Activated naive CD4-positive, alpha-beta T cell treated with anti-CD3 and anti-CD28 coated beads, Interleukin-2, amount 10 ng/mL, durations not matched to agents 7 days and 5 days (primary cell): ENCODE measurements at regions not wholly inside any gene's neighbourhood (a gene's known extent, or its start where the extent isn't known, plus 50 kb on each side); places are given as distances from the start of the nearest gene placed in this dataset.

Experiments
- CTCF ChIA-PET: fragments of 350-600 bp; sonication (Branson Sonifier 250); formaldehyde crosslinking; loops from one replicate; lab custom pipeline; 2021; ENCODE audit warnings: antibody characterized with exemption; lab: Charles Lee
- DNase-seq: peaks from one replicate; pipeline ENCODE4 v3.0.0-alpha.2; 2020
- H3K27ac Mint-ChIP-seq: one replicate; pipeline ENCODE4 v1.8.0; 2021; ENCODE audit warnings: mild to moderate bottlenecking, moderate library complexity, mixed read lengths
- H3K27me3 Mint-ChIP-seq: one replicate; pipeline ENCODE4 v1.8.0; 2021; ENCODE audit warnings: mild to moderate bottlenecking, mixed read lengths
- H3K36me3 Mint-ChIP-seq: one replicate; pipeline ENCODE4 v1.8.0; 2021; ENCODE audit warnings: mixed read lengths
- H3K4me1 Mint-ChIP-seq: one replicate; pipeline ENCODE4 v1.8.0; 2021; ENCODE audit warnings: mixed read lengths
- H3K4me3 Mint-ChIP-seq: one replicate; pipeline ENCODE4 v1.8.0; 2021; ENCODE audit warnings: mild to moderate bottlenecking, moderate library complexity, mixed read lengths
- H3K9me3 Mint-ChIP-seq: one replicate; pipeline ENCODE4 v1.8.0; 2021; ENCODE audit warnings: mixed read lengths

DNA sequence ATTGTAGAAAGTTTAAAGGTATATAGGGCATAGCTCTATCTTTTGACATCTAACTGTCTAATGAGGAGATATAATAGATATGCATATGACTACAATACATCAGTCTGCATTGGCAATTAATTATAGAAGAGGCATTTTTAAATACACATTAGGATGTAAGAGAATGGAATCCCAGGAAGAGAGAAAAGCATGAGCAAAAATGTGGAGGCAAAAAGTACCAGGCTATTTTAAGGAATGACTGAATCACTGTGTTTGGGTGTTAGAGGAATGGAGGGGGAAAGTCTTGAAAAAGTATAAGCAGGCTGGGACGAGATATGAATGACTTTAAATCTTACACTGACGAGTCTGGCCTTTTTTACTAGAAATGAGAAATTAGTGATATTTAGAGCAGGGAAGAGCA lies 138.4 kb upstream of the ZNF462 start:
- CTCF ChIA-PET = no interaction called here
- H3K27ac Mint-ChIP-seq = no peak overlapping the region
- no peaks in the 10 kb centered on the region for H3K9me3 Mint-ChIP-seq
- H3K27me3 Mint-ChIP-seq = no peaks in the 10 kb centered on the region
- no peak overlapping the region for H3K4me3 Mint-ChIP-seq
- H3K4me1 Mint-ChIP-seq = no peaks in the 10 kb centered on the region
- DNase-seq = no peak
- no peaks in the 10 kb centered on the region for H3K36me3 Mint-ChIP-seq

DNA sequence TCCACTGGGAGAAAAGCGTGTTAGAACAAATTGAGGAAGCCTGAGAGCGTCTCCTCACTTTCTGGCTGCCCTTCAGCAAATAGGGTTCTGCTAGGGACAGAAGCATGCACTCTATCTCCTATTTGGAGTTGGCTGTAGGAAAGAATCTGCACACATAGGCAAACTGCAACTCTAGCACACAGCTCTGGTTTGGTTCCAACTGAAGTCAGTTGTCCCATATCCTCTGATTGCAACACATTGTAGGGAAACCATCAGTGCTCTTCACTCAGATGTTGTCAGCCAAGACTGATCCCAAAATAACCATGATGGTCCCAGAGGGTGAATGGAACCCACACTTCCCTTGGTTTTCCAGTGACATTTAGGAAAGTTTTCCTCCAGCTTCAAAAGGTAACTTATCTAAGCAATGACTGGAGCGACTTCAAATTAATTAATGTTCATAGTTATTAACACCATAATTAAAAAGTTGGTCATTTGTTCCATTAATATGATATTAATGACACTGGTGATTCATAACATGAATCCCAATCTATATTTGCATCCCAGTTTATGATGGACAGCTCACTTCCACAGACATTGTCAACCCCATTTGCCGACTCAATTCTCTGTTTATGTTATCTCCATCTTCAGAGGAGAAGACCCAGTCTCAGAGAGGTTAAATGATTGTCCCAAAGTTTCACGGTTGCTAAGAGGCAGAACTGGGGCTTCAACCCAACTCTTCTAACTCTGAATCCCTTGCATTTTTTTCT lies 136.7 kb upstream of the ZNF462 start:
- no peaks in the 10 kb centered on the region for H3K36me3 Mint-ChIP-seq
- no peaks in the 10 kb centered on the region for H3K9me3 Mint-ChIP-seq
- H3K4me1 Mint-ChIP-seq = no peaks in the 10 kb centered on the region
- CTCF ChIA-PET = no interaction called here
- no peak overlapping the region for H3K4me3 Mint-ChIP-seq
- H3K27ac Mint-ChIP-seq = no peak overlapping the region
- no peaks in the 10 kb centered on the region for H3K27me3 Mint-ChIP-seq
- DNase-seq = no peak

DNA sequence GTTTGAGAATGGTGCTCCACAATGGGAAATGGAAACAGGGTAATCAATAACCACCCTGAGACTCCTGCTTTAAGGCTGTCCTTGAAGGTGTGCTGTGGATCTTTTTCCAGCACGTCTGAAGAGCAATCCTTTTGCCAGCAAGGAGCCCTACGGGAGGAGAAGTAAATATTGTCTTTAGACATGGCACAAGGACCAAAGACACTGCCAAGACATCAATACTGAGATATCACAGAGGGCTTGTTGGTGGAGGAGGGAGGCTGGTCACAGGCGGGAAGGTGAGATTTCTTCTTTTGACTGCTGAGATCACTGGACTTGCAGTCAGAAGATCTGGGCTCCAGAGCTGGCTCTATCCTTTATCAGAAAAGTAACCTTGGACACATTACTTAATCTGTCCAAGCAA lies 135.0 kb upstream of the ZNF462 start:
- Mint-ChIP-seq H3K27ac (no peak overlapping the region), H3K9me3 (no peaks in the 10 kb centered on the region), H3K4me1 (no peaks in the 10 kb centered on the region), H3K4me3 (no peak overlapping the region), H3K36me3 (no peaks in the 10 kb centered on the region), H3K27me3 (no peaks in the 10 kb centered on the region)
- CTCF ChIA-PET = no interaction called here
- no peak for DNase-seq

DNA sequence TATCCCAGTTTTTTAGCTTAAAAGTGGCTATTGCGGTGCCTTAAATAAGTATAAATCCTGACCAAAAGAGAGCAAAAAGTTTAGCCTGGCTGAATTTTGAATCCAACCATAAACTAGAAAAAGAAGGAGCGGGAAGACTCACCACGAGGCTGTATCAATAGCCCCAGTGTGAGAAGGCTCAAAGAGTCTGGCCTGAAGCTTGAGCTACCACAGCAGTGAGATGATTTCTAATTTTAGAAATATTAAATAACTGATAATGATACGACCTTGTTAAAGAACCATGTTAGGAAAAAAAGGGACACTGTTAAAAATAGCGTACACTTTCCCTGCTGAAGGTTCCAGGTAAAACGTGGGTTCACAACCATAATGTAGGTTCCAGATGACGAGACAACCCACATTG lies 134.1 kb upstream of the ZNF462 start:
- no peaks in the 10 kb centered on the region for H3K36me3 Mint-ChIP-seq
- no peak for DNase-seq
- no peak overlapping the region for H3K27ac Mint-ChIP-seq
- no peak overlapping the region for H3K4me3 Mint-ChIP-seq
- H3K9me3 Mint-ChIP-seq = no peaks in the 10 kb centered on the region
- H3K27me3 Mint-ChIP-seq = no peaks in the 10 kb centered on the region
- H3K4me1 Mint-ChIP-seq = no peaks in the 10 kb centered on the region
- CTCF ChIA-PET = no interaction called here

DNA sequence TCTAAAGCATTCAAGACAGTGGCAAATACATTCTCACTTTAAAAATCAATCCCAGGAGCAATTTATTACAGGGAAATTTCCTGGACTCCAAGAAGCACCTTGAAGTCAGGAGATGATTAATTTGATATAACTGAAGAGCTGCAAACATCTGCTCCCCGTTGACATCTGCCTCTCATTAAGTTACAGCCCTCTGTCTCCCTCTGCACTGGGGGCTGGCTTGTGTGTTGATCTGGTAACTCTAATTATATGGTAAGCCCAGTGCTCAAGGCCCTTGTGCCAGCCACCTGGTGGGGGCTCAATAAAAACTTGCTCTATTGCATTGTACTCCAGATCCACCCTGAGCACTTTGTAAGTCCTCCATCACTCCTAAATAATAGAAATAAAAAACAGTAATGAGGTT lies 131.1 kb upstream of the ZNF462 start:
- H3K4me1 Mint-ChIP-seq = no peaks in the 10 kb centered on the region
- H3K27ac Mint-ChIP-seq = no peak overlapping the region
- CTCF ChIA-PET = no interaction called here
- H3K27me3 Mint-ChIP-seq = no peaks in the 10 kb centered on the region
- H3K4me3 Mint-ChIP-seq = no peak overlapping the region
- peaks cover 1% of the 10 kb centered on the region for H3K9me3 Mint-ChIP-seq
- no peaks in the 10 kb centered on the region for H3K36me3 Mint-ChIP-seq
- DNase-seq = no peak

DNA sequence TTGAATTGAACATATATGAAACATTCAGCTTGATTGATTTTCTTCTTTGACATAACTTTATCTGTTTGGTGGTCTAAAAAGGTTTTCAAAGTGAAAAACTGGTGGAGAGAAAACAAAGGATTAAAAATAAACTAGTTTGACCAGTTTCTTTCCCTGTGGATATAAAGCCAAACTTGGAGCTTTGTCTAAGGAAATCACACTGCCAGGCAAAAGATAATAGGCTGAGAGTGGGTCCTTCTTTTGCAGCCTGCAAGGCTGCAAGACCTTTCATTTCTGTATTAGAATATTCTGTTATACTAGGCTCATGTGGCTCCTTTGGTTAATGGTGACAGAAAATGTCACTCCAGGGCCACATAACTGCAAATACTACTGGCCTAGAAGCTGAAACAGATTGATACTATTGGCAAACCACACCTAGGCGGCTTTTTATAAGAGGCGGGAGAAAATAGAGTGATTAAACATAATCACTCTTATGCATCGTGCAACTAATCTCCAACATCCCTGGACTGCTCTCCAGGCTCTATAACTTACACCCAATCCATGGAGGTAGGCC lies 129.1 kb upstream of the ZNF462 start:
- H3K9me3 Mint-ChIP-seq = peaks cover 1% of the 10 kb centered on the region
- H3K4me1 Mint-ChIP-seq = no peaks in the 10 kb centered on the region
- no peak overlapping the region for H3K27ac Mint-ChIP-seq
- no peaks in the 10 kb centered on the region for H3K27me3 Mint-ChIP-seq
- H3K36me3 Mint-ChIP-seq = no peaks in the 10 kb centered on the region
- H3K4me3 Mint-ChIP-seq = no peak overlapping the region
- no peak for DNase-seq
- CTCF ChIA-PET = no interaction called here

DNA sequence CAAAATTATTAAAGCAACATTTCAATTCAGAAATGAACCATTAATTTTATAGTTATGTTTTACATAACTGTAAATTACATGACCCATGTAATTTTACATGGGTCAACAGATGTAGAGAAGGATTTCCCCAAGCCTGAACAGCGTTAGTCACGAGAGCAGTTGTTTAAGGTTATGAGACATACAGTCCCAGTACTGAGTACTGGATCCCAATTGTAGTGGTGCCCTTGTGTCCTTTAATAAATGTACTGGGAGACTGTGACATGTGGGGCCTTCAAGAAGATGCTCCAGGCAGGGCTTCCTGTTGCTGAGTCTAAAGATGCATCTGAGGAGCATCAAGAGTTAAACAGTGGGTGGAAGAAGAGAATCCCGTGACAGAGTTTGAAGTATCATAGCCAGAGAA lies 125.5 kb upstream of the ZNF462 start:
- no peaks in the 10 kb centered on the region for H3K36me3 Mint-ChIP-seq
- no peak for DNase-seq
- H3K9me3 Mint-ChIP-seq = peaks cover 1% of the 10 kb centered on the region
- H3K4me1 Mint-ChIP-seq = no peaks in the 10 kb centered on the region
- no peak overlapping the region for H3K4me3 Mint-ChIP-seq
- no peaks in the 10 kb centered on the region for H3K27me3 Mint-ChIP-seq
- no peak overlapping the region for H3K27ac Mint-ChIP-seq
- CTCF ChIA-PET = no interaction called here

DNA sequence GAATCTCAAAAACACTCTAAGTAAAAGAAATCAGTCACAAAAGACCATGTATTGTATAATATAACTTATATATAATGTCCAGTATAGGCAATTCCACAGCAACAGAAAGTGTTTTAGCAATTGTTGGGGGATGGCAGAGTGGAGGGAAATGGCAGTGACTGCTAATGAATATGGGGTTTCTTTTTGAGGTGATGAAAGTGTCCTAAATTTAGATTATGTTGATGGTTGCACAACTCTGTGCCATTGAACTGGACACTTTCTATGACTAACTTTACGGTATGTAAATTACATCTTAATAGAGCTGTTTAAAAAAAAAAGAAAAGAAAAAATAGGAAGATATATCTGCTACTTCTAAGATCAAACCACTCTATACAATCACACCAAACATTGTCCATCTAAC lies 124.9 kb upstream of the ZNF462 start:
- Mint-ChIP-seq H3K4me3 (no peak overlapping the region), H3K36me3 (no peaks in the 10 kb centered on the region), H3K4me1 (no peaks in the 10 kb centered on the region), H3K27ac (no peak overlapping the region), H3K9me3 (peaks cover 1% of the 10 kb centered on the region), H3K27me3 (no peaks in the 10 kb centered on the region)
- CTCF ChIA-PET = interaction anchor here (1.4 kb wide), 1 partner anchor 14 kb away, joined by 3 read pairs; no protein-coding TSS in a partner anchor
- no peak for DNase-seq

DNA sequence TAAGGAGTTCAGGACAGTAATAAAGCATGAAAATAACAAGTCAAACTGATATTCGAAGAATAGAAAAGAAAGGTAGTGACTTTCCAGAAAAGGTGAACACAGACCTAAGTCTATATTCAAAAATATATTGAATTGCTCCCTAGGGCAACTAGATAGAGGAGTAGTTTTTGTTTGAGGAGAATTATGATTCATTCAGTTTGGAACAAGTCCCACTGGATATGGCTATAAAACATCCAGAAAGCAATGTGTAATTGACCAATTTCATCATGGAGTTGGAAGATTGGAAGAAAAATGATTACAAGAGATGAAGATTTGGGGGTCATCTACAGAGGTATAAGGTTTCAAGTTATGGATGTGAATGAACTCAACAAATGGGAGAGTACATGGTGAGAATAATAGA lies 117.5 kb upstream of the ZNF462 start:
- no peak for DNase-seq
- Mint-ChIP-seq H3K9me3 (no peaks in the 10 kb centered on the region), H3K27ac (no peak overlapping the region), H3K27me3 (peaks cover 4% of the 10 kb centered on the region), H3K4me1 (no peaks in the 10 kb centered on the region), H3K36me3 (no peaks in the 10 kb centered on the region), H3K4me3 (no peak overlapping the region)
- CTCF ChIA-PET = no interaction called here

DNA sequence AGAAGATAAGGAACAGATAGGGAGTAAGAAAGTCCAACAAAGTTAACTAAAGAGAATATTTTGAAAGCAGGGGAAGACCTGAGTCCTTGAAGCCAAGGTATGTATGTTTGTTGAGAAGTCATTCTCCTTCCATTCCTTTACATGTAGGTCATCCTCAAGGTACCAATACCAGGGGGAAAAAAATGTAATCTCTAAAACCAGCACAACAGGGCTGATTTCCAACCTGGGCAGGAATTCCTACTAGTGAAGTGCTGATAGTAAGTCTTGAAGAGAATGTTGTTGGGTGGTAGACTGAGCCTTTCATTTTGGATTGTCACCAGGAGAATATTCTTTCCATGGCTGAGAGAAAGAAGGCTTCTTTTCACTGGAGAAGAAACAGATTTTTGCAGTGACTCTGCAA lies 117.1 kb upstream of the ZNF462 start:
- Mint-ChIP-seq H3K27ac (no peak overlapping the region), H3K27me3 (peaks cover 4% of the 10 kb centered on the region), H3K4me1 (no peaks in the 10 kb centered on the region), H3K4me3 (no peak overlapping the region), H3K36me3 (no peaks in the 10 kb centered on the region), H3K9me3 (no peaks in the 10 kb centered on the region)
- CTCF ChIA-PET = no interaction called here
- no peak for DNase-seq

DNA sequence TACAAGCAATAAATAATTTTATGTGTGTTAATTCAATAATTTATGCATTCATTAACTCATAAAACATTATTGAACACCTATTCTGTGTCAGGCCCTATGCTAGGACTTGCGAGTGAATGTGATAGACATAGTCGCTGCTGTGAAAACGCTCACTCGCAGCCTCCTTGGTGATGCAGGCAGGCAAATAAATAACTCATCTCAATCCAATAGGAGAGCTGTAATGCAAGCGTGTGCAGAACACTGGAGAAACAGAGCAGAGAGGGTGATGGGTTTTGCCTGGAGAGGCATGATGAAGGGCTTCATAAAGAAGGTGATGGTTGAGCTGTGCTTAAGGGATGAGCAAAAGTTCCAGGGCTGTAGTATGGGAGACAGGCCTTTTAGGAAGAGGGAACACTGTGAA lies 111.3 kb upstream of the ZNF462 start:
- no peak for DNase-seq
- no peak overlapping the region for H3K27ac Mint-ChIP-seq
- no peaks in the 10 kb centered on the region for H3K9me3 Mint-ChIP-seq
- CTCF ChIA-PET = interaction anchor here (0.9 kb wide), 1 partner anchor 13 kb away, joined by 3 read pairs; no protein-coding TSS in a partner anchor
- H3K4me3 Mint-ChIP-seq = no peak overlapping the region
- no peaks in the 10 kb centered on the region for H3K27me3 Mint-ChIP-seq
- peaks cover 7% of the 10 kb centered on the region for H3K4me1 Mint-ChIP-seq
- H3K36me3 Mint-ChIP-seq = no peaks in the 10 kb centered on the region

DNA sequence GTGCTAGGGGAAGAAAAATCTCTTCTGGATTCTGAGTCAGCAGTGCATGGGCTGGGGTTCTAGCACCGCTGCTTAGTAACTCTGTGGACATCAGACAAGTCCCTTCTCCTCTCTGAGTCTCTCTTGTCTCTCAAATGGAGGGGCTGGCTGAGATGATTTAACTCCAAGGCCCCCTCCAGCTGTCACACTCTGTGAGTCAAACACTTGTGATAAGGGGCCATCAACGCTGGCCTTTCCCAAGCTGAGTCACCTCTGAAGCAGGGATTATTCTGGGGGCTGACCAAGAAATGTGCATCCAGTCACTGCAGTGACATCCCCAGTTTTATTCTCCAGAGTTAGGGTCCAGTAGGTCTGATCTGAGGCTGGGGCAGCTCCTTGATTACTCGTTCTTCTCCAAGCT lies 110.4 kb upstream of the ZNF462 start:
- Mint-ChIP-seq H3K9me3 (no peaks in the 10 kb centered on the region), H3K4me3 (no peak overlapping the region), H3K27me3 (no peaks in the 10 kb centered on the region), H3K36me3 (no peaks in the 10 kb centered on the region), H3K4me1 (peaks cover 7% of the 10 kb centered on the region), H3K27ac (no peak overlapping the region)
- DNase-seq = no peak
- CTCF ChIA-PET = interaction anchor here (0.9 kb wide), 1 partner anchor 14 kb away, joined by 3 read pairs; no protein-coding TSS in a partner anchor

DNA sequence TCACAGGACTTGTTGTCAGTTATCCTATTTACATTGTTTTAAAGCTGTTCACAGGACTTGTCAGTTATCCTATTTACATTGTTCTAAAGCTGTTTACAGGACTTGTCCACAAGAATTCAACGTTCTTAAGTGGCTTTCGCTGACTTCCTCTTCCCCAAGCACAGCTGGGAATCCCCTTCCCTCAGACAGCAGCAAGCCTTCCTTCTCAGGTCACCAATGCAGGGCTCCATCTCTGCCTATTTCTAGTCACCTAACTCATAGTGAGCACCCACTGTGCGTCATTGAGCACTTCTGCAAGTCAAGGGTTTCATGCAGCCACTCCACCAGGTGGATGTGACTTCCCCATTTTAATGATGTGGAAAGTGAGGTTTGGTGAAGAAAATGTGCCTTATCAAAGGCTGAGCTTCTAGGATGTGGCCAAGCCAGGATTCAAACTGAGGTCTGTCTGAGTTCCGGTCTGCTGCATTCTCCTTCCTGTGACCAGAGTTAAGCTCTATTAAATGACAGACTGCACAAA lies 109.8 kb upstream of the ZNF462 start:
- no peaks in the 10 kb centered on the region for H3K27me3 Mint-ChIP-seq
- peaks cover 7% of the 10 kb centered on the region for H3K4me1 Mint-ChIP-seq
- no peak overlapping the region for H3K27ac Mint-ChIP-seq
- H3K36me3 Mint-ChIP-seq = no peaks in the 10 kb centered on the region
- DNase-seq = no peak
- H3K4me3 Mint-ChIP-seq = no peak overlapping the region
- no peaks in the 10 kb centered on the region for H3K9me3 Mint-ChIP-seq
- CTCF ChIA-PET = no interaction called here

DNA sequence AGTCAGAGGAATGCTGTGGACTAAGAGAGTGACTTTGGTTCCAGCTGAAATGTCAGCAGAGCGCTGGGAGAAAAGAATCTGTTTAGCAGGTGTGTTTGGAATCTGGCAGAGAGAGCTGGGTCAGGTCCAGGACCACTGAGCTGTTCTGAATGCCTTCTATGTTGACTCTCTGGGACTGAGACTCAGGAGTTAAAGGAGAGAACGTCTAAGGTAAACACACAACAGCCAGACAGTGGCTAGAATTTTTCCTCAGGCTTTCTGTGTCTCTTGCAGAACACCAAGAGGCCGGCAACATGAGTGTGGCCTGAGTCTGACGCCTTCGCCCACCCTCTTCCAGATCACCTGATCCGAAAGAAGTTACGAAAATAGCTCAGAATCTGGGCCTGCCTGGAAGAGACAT lies 107.2 kb upstream of the ZNF462 start:
- Mint-ChIP-seq H3K4me1 (peaks cover 7% of the 10 kb centered on the region), H3K27ac (no peak overlapping the region), H3K36me3 (no peaks in the 10 kb centered on the region), H3K4me3 (no peak overlapping the region), H3K9me3 (no peaks in the 10 kb centered on the region), H3K27me3 (no peaks in the 10 kb centered on the region)
- CTCF ChIA-PET = no interaction called here
- DNase-seq = no peak

DNA sequence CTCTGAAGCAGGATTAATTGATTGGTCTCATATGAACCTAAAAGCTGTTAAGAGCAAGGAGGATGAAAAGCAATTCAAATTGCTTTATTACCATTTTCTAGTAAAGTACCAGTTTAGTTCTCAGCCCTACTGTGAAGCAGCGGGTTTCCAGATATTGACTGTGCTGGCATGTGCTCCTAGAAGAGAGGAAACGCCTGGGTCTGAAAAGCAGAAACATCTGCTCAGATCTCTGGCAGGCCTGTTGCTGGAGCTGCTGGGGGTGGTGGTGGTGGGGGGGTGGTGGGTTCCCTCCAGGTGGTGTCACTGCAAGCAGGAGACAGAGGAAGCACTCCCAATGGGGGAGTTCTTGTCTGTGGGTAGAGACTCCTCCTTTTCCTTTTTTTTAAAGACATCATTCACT lies 105.5 kb upstream of the ZNF462 start:
- Mint-ChIP-seq H3K4me1 (peaks cover 7% of the 10 kb centered on the region), H3K27me3 (no peaks in the 10 kb centered on the region)
- CTCF ChIA-PET = no interaction called here

More for the DNA sequence above, 105.5 kb upstream of the ZNF462 start:
- no peak for DNase-seq
- Mint-ChIP-seq H3K9me3 (no peaks in the 10 kb centered on the region), H3K36me3 (no peaks in the 10 kb centered on the region), H3K27ac (no peak overlapping the region), H3K4me3 (no peak overlapping the region)
